ENCODE measurements at regions not wholly inside any gene's neighbourhood (a gene's known extent, or its start where the extent isn't known, plus 50 kb on each side); places are given as distances from the start of the nearest gene placed in this dataset.
A peak's percentile ranks its signal among the peaks of the same experiment; 100 is the strongest.

GRCh38 chr2:21489080-21489479 is 365.3 kb downstream of the TDRD15 start:
- H3K4me3 ChIP-seq = no peak overlapping the region
- no peak for TF ChIP-seq Cebpa-rat (IDR thresholded peaks at IDR 0.05)
- no peak overlapping the region for H3K9ac ChIP-seq
- no peaks in the 10 kb centered on the region for H3K36me3 ChIP-seq
- H3K4me1 ChIP-seq = no peaks in the 10 kb centered on the region
- no peak overlapping the region for H3K4me2 ChIP-seq
- no peaks in the 10 kb centered on the region for H4K20me1 ChIP-seq
- no peak overlapping the region for H3K27ac ChIP-seq
- no peaks in the 10 kb centered on the region for H3K27me3 ChIP-seq
- peaks cover 5 to 20% (median 13%) of the 10 kb centered on the region in 11 experiments; a peak in 19 of 22 replicates for H3K9me3 ChIP-seq (replicated peaks in 1 of 11)

DNA sequence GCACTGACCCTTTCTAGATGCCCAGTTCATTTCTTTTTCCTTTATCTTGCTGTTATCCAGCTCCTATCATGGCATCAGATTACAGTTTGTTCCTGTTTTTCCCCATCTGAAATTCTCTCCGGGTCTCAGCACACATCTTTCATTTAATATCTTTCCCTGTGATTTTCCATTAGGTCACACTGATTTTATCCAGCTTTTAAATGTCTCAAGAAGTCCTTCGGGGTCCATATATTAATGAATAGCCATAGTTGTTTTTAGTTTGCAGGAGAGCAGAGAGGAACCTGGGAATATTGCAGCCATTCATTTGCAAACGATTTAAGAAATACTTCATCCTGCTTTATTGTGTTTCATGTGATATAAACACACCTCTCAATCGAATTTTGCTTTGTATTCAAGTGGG is 374.2 kb downstream of the TDRD15 start:
- no peak for TF ChIP-seq Cebpa-rat (IDR thresholded peaks at IDR 0.05)
- no peaks in the 10 kb centered on the region for H4K20me1 ChIP-seq
- peaks cover 3 to 20% (median 17%) of the 10 kb centered on the region in 10 experiments; a peak in 18 of 20 replicates for H3K4me1 ChIP-seq
- 0 out of 22 replicates have a peak, but pooled peaks cover 0 to under 1% (median 0%) of the 10 kb centered on the region in 11 experiments for H3K9me3 ChIP-seq (replicated peaks in 1 of 11)
- H3K9ac ChIP-seq = no peak overlapping the region
- H3K27me3 ChIP-seq = no peaks in the 10 kb centered on the region
- H3K4me3 ChIP-seq = no peak overlapping the region
- no peaks in the 10 kb centered on the region for H3K36me3 ChIP-seq
- no peak overlapping the region for H3K27ac ChIP-seq
- no peak overlapping the region for H3K4me2 ChIP-seq

DNA sequence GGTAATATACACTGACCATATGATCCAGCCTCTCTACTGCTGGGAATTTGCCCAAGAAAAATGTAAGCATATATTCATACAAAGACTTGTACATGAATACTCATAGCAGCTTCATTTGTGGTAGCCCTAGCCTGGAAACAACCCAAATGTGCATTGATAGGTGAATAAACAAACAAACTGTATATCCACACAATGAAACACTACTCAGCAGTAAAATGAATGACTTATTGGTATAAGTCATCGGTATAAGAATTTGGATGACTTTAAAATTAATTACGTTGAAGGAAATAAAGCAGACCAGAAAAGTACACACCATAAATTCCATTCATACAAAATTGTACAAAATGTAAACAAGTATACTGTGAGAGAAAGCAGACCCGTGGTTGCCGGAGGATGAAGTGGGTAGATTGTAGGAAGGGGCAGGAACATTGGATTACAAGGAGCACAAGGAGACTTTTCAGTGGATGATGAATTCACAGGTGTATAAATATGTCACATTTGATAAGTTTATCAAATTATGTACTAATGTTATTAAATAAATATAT is 376.7 kb downstream of the TDRD15 start:
- Histone ChIP-seq H3K4me2 (no peak overlapping the region), H3K36me3 (no peaks in the 10 kb centered on the region), H3K4me3 (no peak overlapping the region), H3K9ac (no peak overlapping the region), H3K4me1 (peaks cover 3 to 20% (median 17%) of the 10 kb centered on the region in 10 experiments; a peak in 18 of 20 replicates), H3K27ac (no peak overlapping the region), H3K27me3 (no peaks in the 10 kb centered on the region), H3K9me3 (replicated peaks in 1 of 11) (0 out of 22 replicates have a peak, but pooled peaks cover 0 to 5% (median 0%) of the 10 kb centered on the region in 11 experiments), H4K20me1 (no peaks in the 10 kb centered on the region)
- no peak for TF ChIP-seq Cebpa-rat (IDR thresholded peaks at IDR 0.05)

- peak overlapping the region; percentile 10 to 77 (median 60); a peak in 21 of 22 replicates for H3K4me2 ChIP-seq
- TF ChIP-seq Cebpa-rat (IDR thresholded peaks at IDR 0.05) = no peak
- H3K4me1 ChIP-seq = peaks cover 3 to 20% (median 17%) of the 10 kb centered on the region in 10 experiments; a peak in 18 of 20 replicates
These were observed 377.7 kb downstream of the TDRD15 start for GRCh38 chr2:21501376-21502027.

GRCh38 chr2:21515903-21516302 is 392.1 kb downstream of the TDRD15 start:
- H3K4me3 ChIP-seq = no peak overlapping the region
- no peak overlapping the region for H3K4me2 ChIP-seq
- no peak for TF ChIP-seq Cebpa-rat (IDR thresholded peaks at IDR 0.05)
- no peaks in the 10 kb centered on the region for H4K20me1 ChIP-seq
- no peaks in the 10 kb centered on the region for H3K9me3 ChIP-seq (replicated peaks in 1 of 11)
- no peak overlapping the region for H3K27ac ChIP-seq
- no peaks in the 10 kb centered on the region for H3K4me1 ChIP-seq
- no peaks in the 10 kb centered on the region for H3K36me3 ChIP-seq
- no peaks in the 10 kb centered on the region for H3K27me3 ChIP-seq
- H3K9ac ChIP-seq = no peak overlapping the region

More at GRCh38 chr2:21501376-21502027, 377.7 kb downstream of the TDRD15 start:
- no peaks in the 10 kb centered on the region for H3K27me3 ChIP-seq
- H4K20me1 ChIP-seq = no peaks in the 10 kb centered on the region
- H3K4me3 ChIP-seq = no peak overlapping the region
- H3K27ac ChIP-seq = no peak overlapping the region; a peak in 1 of 22 replicates
- 0 out of 22 replicates have a peak, but pooled peaks cover 0 to 5% (median 0%) of the 10 kb centered on the region in 11 experiments for H3K9me3 ChIP-seq (replicated peaks in 1 of 11)
- H3K36me3 ChIP-seq = no peaks in the 10 kb centered on the region
- H3K9ac ChIP-seq = peak overlapping the region in 1 of 11 experiments; percentile 8; a peak in 1 of 22 replicates

DNA sequence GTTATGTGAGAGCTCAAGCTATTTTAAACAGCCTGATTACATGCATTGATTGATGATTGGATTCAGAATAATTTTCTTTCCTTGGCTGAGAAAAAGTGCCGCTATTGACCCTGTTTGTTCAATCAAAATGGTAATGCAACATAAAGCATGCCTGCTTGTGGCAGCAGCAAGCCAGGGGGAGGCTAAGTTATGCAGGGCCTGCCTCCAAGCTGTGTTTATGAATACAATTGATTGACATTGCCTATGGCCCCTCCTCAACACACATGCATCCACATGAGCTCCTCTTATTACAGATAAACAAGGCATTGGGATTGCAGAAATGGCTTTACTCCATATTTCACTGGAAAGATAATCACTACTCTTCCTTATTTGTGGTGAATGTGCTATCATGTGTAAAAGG is 395.6 kb downstream of the TDRD15 start:
- Histone ChIP-seq H3K27me3 (no peaks in the 10 kb centered on the region), H4K20me1 (no peaks in the 10 kb centered on the region), H3K4me1 (no peaks in the 10 kb centered on the region), H3K9ac (no peak overlapping the region), H3K4me2 (no peak overlapping the region), H3K9me3 (replicated peaks in 1 of 11) (no peaks in the 10 kb centered on the region), H3K4me3 (no peak overlapping the region), H3K27ac (no peak overlapping the region), H3K36me3 (no peaks in the 10 kb centered on the region)
- TF ChIP-seq Cebpa-rat (IDR thresholded peaks at IDR 0.05) = no peak

- Histone ChIP-seq H3K4me3 (no peak overlapping the region), H3K9me3 (replicated peaks in 1 of 11) (no peaks in the 10 kb centered on the region), H3K36me3 (no peaks in the 10 kb centered on the region), H3K9ac (no peak overlapping the region), H3K4me1 (no peaks in the 10 kb centered on the region), H3K27me3 (no peaks in the 10 kb centered on the region), H4K20me1 (no peaks in the 10 kb centered on the region), H3K27ac (no peak overlapping the region), H3K4me2 (no peak overlapping the region)
- TF ChIP-seq Cebpa-rat (IDR thresholded peaks at IDR 0.05) = no peak
These were observed 396.1 kb downstream of the TDRD15 start for GRCh38 chr2:21519821-21520220.

- Histone ChIP-seq H3K36me3 (peaks cover 0 to 11% (median 0%) of the 10 kb centered on the region in 11 experiments; a peak in 3 of 22 replicates), H3K4me3 (peak overlapping the region in 5 of 10 experiments; percentile 16 to 32 (median 30); a peak in 5 of 20 replicates), H3K9me3 (replicated peaks in 1 of 11) (peaks cover 43 to 56% (median 50%) of the 10 kb centered on the region in 11 experiments), H4K20me1 (no peaks in the 10 kb centered on the region), H3K9ac (no peak overlapping the region), H3K4me2 (no peak overlapping the region), H3K27ac (no peak overlapping the region), H3K4me1 (no peaks in the 10 kb centered on the region), H3K27me3 (no peaks in the 10 kb centered on the region)
- TF ChIP-seq Cebpa-rat (IDR thresholded peaks at IDR 0.05) = no peak
These were observed 412.1 kb downstream of the TDRD15 start for GRCh38 chr2:21535826-21536225.

GRCh38 chr2:21539685-21540084 is 415.9 kb downstream of the TDRD15 start:
- peaks cover 0 to 10% (median 0%) of the 10 kb centered on the region in 11 experiments; a peak in 3 of 22 replicates for H3K36me3 ChIP-seq
- H4K20me1 ChIP-seq = no peaks in the 10 kb centered on the region
- no peak overlapping the region for H3K9ac ChIP-seq
- no peaks in the 10 kb centered on the region for H3K27me3 ChIP-seq
- H3K4me2 ChIP-seq = no peak overlapping the region
- H3K4me3 ChIP-seq = no peak overlapping the region
- no peaks in the 10 kb centered on the region for H3K4me1 ChIP-seq
- no peak for TF ChIP-seq Cebpa-rat (IDR thresholded peaks at IDR 0.05)
- H3K9me3 ChIP-seq (replicated peaks in 1 of 11) = peaks cover 28 to 40% (median 38%) of the 10 kb centered on the region in 11 experiments
- H3K27ac ChIP-seq = no peak overlapping the region
